GM23338 (cell line): ENCODE measurements at regions not wholly inside any gene's neighbourhood (a gene's known extent, or its start where the extent isn't known, plus 50 kb on each side); places are given as distances from the start of the nearest gene placed in this dataset.
A peak's percentile ranks its signal among the peaks of the same experiment; 100 is the strongest.

ENCODE experiments used
- ATAC-seq: fragments of 200-7000 bp; cut with Tn5 transposase; 3 replicates; pipeline ENCODE4 v1.9.1; 2020
- DNase-seq: peaks from one replicate; pipeline ENCODE4 v3.0.0-alpha.2; 2015; ENCODE audit warnings: low spot score
- H2AFZ ChIP-seq: fragments of 200-600 bp; sonication (generic); 2 replicates; pipeline ENCODE4 v1.8.0; 2016; ENCODE audit warnings: antibody characterized with exemption, mild to moderate bottlenecking, moderate library complexity
- H3F3A ChIP-seq: fragments of 200-600 bp; sonication (generic); replicated peaks from 2 replicates; pipeline ENCODE4 v1.8.0; 2017; ENCODE audit warnings: antibody characterized with exemption, mixed run types, low read depth
- H3K27ac ChIP-seq: fragments of 200-600 bp; sonication (generic); 2 replicates; pipeline ENCODE4 v1.6.1; 2016; ENCODE audit warnings: low read depth
- H3K27me3 ChIP-seq: fragments of 200-600 bp; sonication (generic); 2 replicates; pipeline ENCODE4 v1.8.0; 2016; ENCODE audit warnings: mild to moderate bottlenecking, mixed run types, moderate library complexity; ENCODE audit not compliant: insufficient read depth
- H3K36me3 ChIP-seq: fragments of 200-600 bp; sonication (generic); 2 replicates; pipeline ENCODE4 v1.8.0; 2016; ENCODE audit warnings: mild to moderate bottlenecking; ENCODE audit not compliant: insufficient read depth
- H3K4me1 ChIP-seq: fragments of 200-600 bp; sonication (generic); 2 replicates; pipeline ENCODE4 v1.8.0; 2016; ENCODE audit warnings: mild to moderate bottlenecking, moderate library complexity; ENCODE audit not compliant: insufficient read depth
- H3K4me2 ChIP-seq: fragments of 200-600 bp; sonication (generic); 2 replicates; pipeline ENCODE4 v1.7.1; 2017; ENCODE audit warnings: mixed run types
- H3K4me3 ChIP-seq: fragments of 200-600 bp; sonication (generic); 2 replicates; pipeline ENCODE4 v1.6.1; 2016; ENCODE audit warnings: mixed run types
- H3K79me2 ChIP-seq: fragments of 200-600 bp; sonication (generic); replicated peaks from 2 replicates; pipeline ENCODE4 v1.8.0; 2017; ENCODE audit warnings: mild to moderate bottlenecking; ENCODE audit not compliant: insufficient read depth
- H3K9me2 ChIP-seq: fragments of 200-600 bp; sonication (generic); 2 replicates; pipeline ENCODE4 v1.8.0; 2017; ENCODE audit not compliant: insufficient read depth
- H4K20me1 ChIP-seq: fragments of 200-600 bp; sonication (generic); replicated peaks from 2 replicates; pipeline ENCODE4 v1.8.0; 2017; ENCODE audit warnings: mild to moderate bottlenecking; ENCODE audit not compliant: insufficient read depth
- H3K27ac Mint-ChIP-seq: 2 replicates; pipeline ENCODE4 v1.8.0; 2020; ENCODE audit warnings: inconsistent platforms, mild to moderate bottlenecking, moderate library complexity, mixed read lengths
- H3K27me3 Mint-ChIP-seq: 3 replicates; pipeline ENCODE4 v1.8.0; 2022; ENCODE audit warnings: low read depth, mild to moderate bottlenecking, moderate library complexity, mixed read lengths, inconsistent platforms; ENCODE audit not compliant: insufficient read depth, poor library complexity
- H3K36me3 Mint-ChIP-seq: 3 replicates; pipeline ENCODE4 v1.8.0; 2021; ENCODE audit warnings: low read depth, mild to moderate bottlenecking, inconsistent platforms, moderate library complexity, mixed read lengths
- H3K4me1 Mint-ChIP-seq: 3 replicates; pipeline ENCODE4 v1.8.0; 2020; ENCODE audit warnings: mild to moderate bottlenecking, inconsistent platforms, mixed read lengths
- H3K4me3 Mint-ChIP-seq: 3 replicates; pipeline ENCODE4 v1.8.0; 2021; ENCODE audit warnings: moderate library complexity, mild to moderate bottlenecking, inconsistent platforms, mixed read lengths
- H3K9me3 Mint-ChIP-seq: 3 replicates; pipeline ENCODE4 v1.8.0; 2020; ENCODE audit warnings: moderate library complexity, mild to moderate bottlenecking, inconsistent platforms, mixed read lengths
- CREB1 ChIP-seq: fragments of 250-450 bp; sonication (Bioruptor Pico); IDR thresholded peaks from 2 replicates; pipeline ENCODE4 v1.5.0; 2020; ENCODE audit warnings: low read depth, mild to moderate bottlenecking, moderate library complexity
- EZH2 ChIP-seq: fragments of 200-600 bp; sonication (generic); IDR thresholded peaks from one replicate; pipeline ENCODE4 v1.8.0; 2017; ENCODE audit warnings: antibody characterized with exemption, mild to moderate bottlenecking, low read depth; ENCODE audit not compliant: unreplicated experiment
- EZH2phosphoT487 ChIP-seq: fragments of 200-600 bp; sonication (generic); IDR thresholded peaks from one replicate; pipeline ENCODE4 v1.8.1; 2018; ENCODE audit warnings: antibody characterized with exemption; ENCODE audit not compliant: unreplicated experiment
- JUNB ChIP-seq: IDR thresholded peaks from one replicate; pipeline ENCODE4 v1.6.1; 2016; ENCODE audit warnings: antibody characterized with exemption; ENCODE audit not compliant: unreplicated experiment
- NANOG ChIP-seq: IDR thresholded peaks from 2 replicates; pipeline ENCODE4 v1.6.1; 2016; ENCODE audit warnings: antibody characterized with exemption, borderline replicate concordance
- POLR2AphosphoS5 ChIP-seq: IDR thresholded peaks from 2 replicates; pipeline ENCODE4 v1.6.1; 2016; ENCODE audit warnings: antibody characterized with exemption, low read depth
- ZNF331 ChIP-seq: fragments of 250-450 bp; sonication (Bioruptor Pico); IDR thresholded peaks from 2 replicates; pipeline ENCODE4 v1.5.0; 2020; ENCODE audit warnings: low read depth, mild to moderate bottlenecking, moderate library complexity
- TF ChIP-seq, protein P1 (sequence below): IDR thresholded peaks from one replicate; pipeline ENCODE4 v1.6.1; 2018; ENCODE audit warnings: antibody characterized with exemption; ENCODE audit not compliant: unreplicated experiment
- TF ChIP-seq, protein P2 (sequence below), 2 experiments: fragments of 200-600 bp in 1 of 2; sonication (generic) in 1 of 2; conservative IDR thresholded peaks; 2 replicates each; pipeline versions ENCODE4 v1.5.1 to v1.6.1; 2016 to 2017; ENCODE audit warnings: antibody characterized with exemption in 2 of 2, low read depth in 2 of 2, mild to moderate bottlenecking in 2 of 2, moderate library complexity in 1 of 2
- TF ChIP-seq, protein P3 (sequence below): IDR thresholded peaks from 2 replicates; pipeline ENCODE4 v1.6.1; 2016; ENCODE audit warnings: antibody characterized with exemption

DNA sequence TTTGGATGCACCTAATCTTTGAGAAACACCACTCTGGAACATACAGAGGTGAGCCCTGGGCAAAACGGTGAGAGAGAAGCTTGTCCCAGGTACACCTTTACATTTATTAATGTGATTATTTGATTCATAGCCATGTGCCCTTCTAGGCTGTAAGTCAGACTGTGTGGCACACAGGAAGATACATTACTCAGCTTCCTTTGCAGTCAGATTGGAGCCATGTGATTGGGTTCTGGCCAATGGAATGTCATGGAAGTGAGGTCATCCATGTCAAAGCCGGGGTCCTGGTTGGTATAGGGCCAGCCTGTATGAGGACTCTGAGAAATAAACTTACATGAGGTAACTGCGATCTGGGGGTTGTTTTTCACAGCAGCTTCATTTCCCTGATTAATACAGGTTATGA lies 106.8 kb upstream of the CD180 start (continued):
- TF ChIP-seq, protein P1, sequence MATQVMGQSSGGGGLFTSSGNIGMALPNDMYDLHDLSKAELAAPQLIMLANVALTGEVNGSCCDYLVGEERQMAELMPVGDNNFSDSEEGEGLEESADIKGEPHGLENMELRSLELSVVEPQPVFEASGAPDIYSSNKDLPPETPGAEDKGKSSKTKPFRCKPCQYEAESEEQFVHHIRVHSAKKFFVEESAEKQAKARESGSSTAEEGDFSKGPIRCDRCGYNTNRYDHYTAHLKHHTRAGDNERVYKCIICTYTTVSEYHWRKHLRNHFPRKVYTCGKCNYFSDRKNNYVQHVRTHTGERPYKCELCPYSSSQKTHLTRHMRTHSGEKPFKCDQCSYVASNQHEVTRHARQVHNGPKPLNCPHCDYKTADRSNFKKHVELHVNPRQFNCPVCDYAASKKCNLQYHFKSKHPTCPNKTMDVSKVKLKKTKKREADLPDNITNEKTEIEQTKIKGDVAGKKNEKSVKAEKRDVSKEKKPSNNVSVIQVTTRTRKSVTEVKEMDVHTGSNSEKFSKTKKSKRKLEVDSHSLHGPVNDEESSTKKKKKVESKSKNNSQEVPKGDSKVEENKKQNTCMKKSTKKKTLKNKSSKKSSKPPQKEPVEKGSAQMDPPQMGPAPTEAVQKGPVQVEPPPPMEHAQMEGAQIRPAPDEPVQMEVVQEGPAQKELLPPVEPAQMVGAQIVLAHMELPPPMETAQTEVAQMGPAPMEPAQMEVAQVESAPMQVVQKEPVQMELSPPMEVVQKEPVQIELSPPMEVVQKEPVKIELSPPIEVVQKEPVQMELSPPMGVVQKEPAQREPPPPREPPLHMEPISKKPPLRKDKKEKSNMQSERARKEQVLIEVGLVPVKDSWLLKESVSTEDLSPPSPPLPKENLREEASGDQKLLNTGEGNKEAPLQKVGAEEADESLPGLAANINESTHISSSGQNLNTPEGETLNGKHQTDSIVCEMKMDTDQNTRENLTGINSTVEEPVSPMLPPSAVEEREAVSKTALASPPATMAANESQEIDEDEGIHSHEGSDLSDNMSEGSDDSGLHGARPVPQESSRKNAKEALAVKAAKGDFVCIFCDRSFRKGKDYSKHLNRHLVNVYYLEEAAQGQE = no peak
- TF ChIP-seq, protein P2, sequence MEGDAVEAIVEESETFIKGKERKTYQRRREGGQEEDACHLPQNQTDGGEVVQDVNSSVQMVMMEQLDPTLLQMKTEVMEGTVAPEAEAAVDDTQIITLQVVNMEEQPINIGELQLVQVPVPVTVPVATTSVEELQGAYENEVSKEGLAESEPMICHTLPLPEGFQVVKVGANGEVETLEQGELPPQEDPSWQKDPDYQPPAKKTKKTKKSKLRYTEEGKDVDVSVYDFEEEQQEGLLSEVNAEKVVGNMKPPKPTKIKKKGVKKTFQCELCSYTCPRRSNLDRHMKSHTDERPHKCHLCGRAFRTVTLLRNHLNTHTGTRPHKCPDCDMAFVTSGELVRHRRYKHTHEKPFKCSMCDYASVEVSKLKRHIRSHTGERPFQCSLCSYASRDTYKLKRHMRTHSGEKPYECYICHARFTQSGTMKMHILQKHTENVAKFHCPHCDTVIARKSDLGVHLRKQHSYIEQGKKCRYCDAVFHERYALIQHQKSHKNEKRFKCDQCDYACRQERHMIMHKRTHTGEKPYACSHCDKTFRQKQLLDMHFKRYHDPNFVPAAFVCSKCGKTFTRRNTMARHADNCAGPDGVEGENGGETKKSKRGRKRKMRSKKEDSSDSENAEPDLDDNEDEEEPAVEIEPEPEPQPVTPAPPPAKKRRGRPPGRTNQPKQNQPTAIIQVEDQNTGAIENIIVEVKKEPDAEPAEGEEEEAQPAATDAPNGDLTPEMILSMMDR (conservative IDR thresholded peaks at IDR 0.05; ENCODE audit: low read depth in 2 of 2) = no peak
- TF ChIP-seq JUNB (no peak), EZH2 (no peak), NANOG (no peak), ZNF331 (no peak), POLR2AphosphoS5 (no peak), EZH2phosphoT487 (no peak)

DNA sequence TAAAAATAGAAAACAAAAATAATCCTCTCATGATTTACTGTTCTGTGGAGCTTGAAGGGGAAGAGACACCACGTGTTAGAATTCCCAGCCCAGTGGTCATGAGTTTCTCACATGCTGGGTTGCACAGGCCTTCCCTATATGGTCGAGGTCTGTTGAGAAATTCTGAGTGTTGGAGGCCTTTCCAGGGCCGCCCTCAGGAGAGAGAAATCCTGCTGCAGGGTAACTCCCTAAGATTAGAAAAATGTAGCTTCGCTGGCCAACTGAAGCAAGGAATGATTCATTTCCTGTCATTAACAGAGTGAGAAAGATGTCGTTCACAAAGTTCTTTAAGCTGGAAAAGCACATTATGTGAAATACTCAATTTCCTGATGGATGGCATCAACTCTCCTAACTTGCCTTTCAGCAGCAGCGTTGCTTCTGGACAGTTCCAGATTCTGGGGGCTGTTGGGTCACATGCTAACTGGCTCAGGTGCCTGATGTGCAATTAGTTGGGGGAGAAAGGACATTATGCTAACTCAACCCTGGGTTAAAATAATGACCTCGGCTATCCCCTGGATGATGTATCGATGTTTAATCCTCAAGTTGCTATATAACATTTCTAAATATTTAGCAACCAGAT lies 104.8 kb upstream of the CD180 start:
- ATAC-seq (no peak), DNase-seq (no peak)
- H3K27ac Mint-ChIP-seq = no peak overlapping the region
- Histone ChIP-seq H3K27me3 (no peaks in the 10 kb centered on the region), H3K79me2 (no peaks in the 10 kb centered on the region), H3K36me3 (no peaks in the 10 kb centered on the region), H4K20me1 (no peaks in the 10 kb centered on the region), H3K4me3 (no peak overlapping the region), H3K4me2 (no peak overlapping the region), H3K9me2 (peaks cover 14% of the 10 kb centered on the region), H3F3A (no peaks in the 10 kb centered on the region), H3K4me1 (no peaks in the 10 kb centered on the region), H3K27ac (no peak overlapping the region), H2AFZ (peak overlapping the region; percentile 83)
- H3K4me3 Mint-ChIP-seq = no peak overlapping the region
- no peaks in the 10 kb centered on the region for H3K27me3 Mint-ChIP-seq
- no peaks in the 10 kb centered on the region for H3K9me3 Mint-ChIP-seq
- no peaks in the 10 kb centered on the region for H3K4me1 Mint-ChIP-seq
- no peaks in the 10 kb centered on the region; the same call in 2 of the 3 replicates for H3K36me3 Mint-ChIP-seq
- TF ChIP-seq CREB1 (CRISPR knock-in tag) (no peak), POLR2AphosphoS5 (no peak), EZH2phosphoT487 (no peak), NANOG (no peak)
- TF ChIP-seq, protein P3, sequence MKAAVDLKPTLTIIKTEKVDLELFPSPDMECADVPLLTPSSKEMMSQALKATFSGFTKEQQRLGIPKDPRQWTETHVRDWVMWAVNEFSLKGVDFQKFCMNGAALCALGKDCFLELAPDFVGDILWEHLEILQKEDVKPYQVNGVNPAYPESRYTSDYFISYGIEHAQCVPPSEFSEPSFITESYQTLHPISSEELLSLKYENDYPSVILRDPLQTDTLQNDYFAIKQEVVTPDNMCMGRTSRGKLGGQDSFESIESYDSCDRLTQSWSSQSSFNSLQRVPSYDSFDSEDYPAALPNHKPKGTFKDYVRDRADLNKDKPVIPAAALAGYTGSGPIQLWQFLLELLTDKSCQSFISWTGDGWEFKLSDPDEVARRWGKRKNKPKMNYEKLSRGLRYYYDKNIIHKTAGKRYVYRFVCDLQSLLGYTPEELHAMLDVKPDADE = no peak
- TF ChIP-seq, protein P2 (conservative IDR thresholded peaks at IDR 0.05; ENCODE audit: low read depth in 2 of 2) = no peak
- TF ChIP-seq, protein P1 = no peak
